ENCODE measurements at regions not wholly inside any gene's neighbourhood (a gene's known extent, or its start where the extent isn't known, plus 50 kb on each side); places are given as distances from the start of the nearest gene placed in this dataset.

GRCh38 chr9:84107081-84107480 is 126.5 kb downstream of the RMI1 start:
- TF ChIP-seq POLR2A (IDR thresholded peaks at IDR 0.05) (no peak), CTCF (IDR thresholded peaks at IDR 0.05) (no peak)
